ENCODE measurements at regions not wholly inside any gene's neighbourhood (a gene's known extent, or its start where the extent isn't known, plus 50 kb on each side); places are given as distances from the start of the nearest gene placed in this dataset.

- TF ChIP-seq CTCF (IDR thresholded peaks at IDR 0.05) (no peak), POLR2AphosphoS5 (IDR thresholded peaks at IDR 0.05) (no peak), EP300 (IDR thresholded peaks at IDR 0.05) (no peak), POLR2A (IDR thresholded peaks at IDR 0.05) (no peak)
Observed at GRCh38 chr6:144364208-144364720, 79.1 kb downstream of the UTRN start.
